Stomach (tissue), 8 donors: ENCODE measurements at regions not wholly inside any gene's neighbourhood (a gene's known extent, or its start where the extent isn't known, plus 50 kb on each side); places are given as distances from the start of the nearest gene placed in this dataset.

Source experiments
- DNase-seq, 2 donors: peaks; one replicate each; pipeline versions ENCODE4 v3.0.0 to v3.0.0-alpha.2; 2013 to 2019
- H3K27ac ChIP-seq, 5 donors: fragments of 200-600 bp in 4 of 5; sonication (generic) in 4 of 5; one replicate each; pipeline ENCODE4 v1.5.1; 2013 to 2019; ENCODE audit warnings: mild to moderate bottlenecking in 1 of 5, moderate library complexity in 1 of 5
- H3K27me3 ChIP-seq, 3 donors: fragments of 200-600 bp; sonication (generic); one replicate each; pipeline ENCODE4 v1.5.1; 2017 to 2019; ENCODE audit warnings: mixed run types in 1 of 3
- H3K36me3 ChIP-seq, 4 donors: fragments of 200-600 bp; sonication (generic); 1 replicate in 3 of 4; 2 replicates in 1 of 4; pipeline ENCODE4 v1.5.1; 2016 to 2019
- H3K4me1 ChIP-seq, 4 donors: fragments of 200-600 bp; sonication (generic); one replicate each; pipeline ENCODE4 v1.5.1; 2016 to 2019
- H3K4me3 ChIP-seq, 4 donors: fragments of 200-600 bp; sonication (generic) in 3 of 4; one replicate each; pipeline ENCODE4 v1.5.1; 2016 to 2019; ENCODE audit warnings: mild to moderate bottlenecking in 1 of 4
- H3K9me3 ChIP-seq, 4 donors: fragments of 200-600 bp; sonication (generic); one replicate each; pipeline ENCODE4 v1.5.1; 2016 to 2019
- CTCF ChIP-seq, 7 experiments: fragments of 450-650 bp in 4 of 7; fragments of 200-600 bp in 3 of 7; sonication (generic) in 3 of 7; IDR thresholded peaks; one replicate each; pipeline ENCODE4 v1.5.1; 2016 to 2019; ENCODE audit warnings: antibody characterized with exemption in 7 of 7, control low read depth in 2 of 7, mild to moderate bottlenecking in 1 of 7
- EP300 ChIP-seq: sonication (generic); formaldehyde crosslinking; IDR thresholded peaks from one replicate; pipeline ENCODE4 v1.6.1; 2017; ENCODE audit warnings: antibody characterized with exemption
- POLR2A ChIP-seq, 4 donors: fragments of 450-650 bp; IDR thresholded peaks; one replicate each; pipeline ENCODE4 v1.6.1; 2016; ENCODE audit warnings: antibody characterized with exemption in 4 of 4, control low read depth in 2 of 4, mild to moderate bottlenecking in 1 of 4, moderate library complexity in 1 of 4
- POLR2AphosphoS5 ChIP-seq, 3 donors: sonication (generic); formaldehyde crosslinking; IDR thresholded peaks; one replicate each; pipeline ENCODE4 v1.6.1; 2016; ENCODE audit warnings: antibody characterized with exemption in 3 of 3
- WGBS, 5 donors: extraction: QIAGEN DNeasy Blood & Tissue Kit in 3 of 5; methylation state at CpG; one replicate each; pipeline versions ENCODE4 v1.1.5 to v1.1.7; 2013 to 2018; 5-methylcytosine and 5-hydroxymethylcytosine counted together
- intact Hi-C: fragments of 100-400 bp; cut with DNase I; formaldehyde crosslinking; loops from one replicate; pipeline ENCODE4 v1.15.1; 2023; ENCODE audit warnings: low total_unique reads
- small RNA-seq, 4 donors: library from RNA; depleted of rRNA; stranded (forward); fragments of <200 nt; gene quantifications; one replicate each; pipeline ENCODE3, GENCODE V24; 2016
- donor health status: healthy with polysubstance abuse.
- donor health status: Bipolar disorder and iron deficiency.
- donor health status: healthy.

DNA sequence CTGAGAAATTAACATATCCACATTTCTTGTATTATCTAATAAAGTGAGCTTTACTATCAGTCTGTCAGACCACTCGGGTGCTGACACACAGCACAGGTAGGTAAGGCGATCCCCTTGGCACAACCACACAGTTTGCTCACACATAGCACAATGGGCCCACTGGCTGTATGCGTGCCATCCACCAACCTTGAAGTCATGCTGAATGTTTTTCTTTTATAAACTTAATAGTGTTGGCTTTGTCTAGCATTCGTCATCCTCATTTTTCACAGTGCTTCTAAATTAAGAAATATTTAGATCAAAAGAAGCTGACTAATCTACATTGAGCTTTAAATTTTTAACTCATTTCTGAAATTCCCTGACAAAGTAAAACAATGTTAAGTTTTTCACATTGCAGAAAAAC lies 50.0 kb upstream of the PAPOLG start:
- TF ChIP-seq POLR2A (IDR thresholded peaks at IDR 0.05) (no peak), EP300 (no peak), CTCF (IDR thresholded peaks at IDR 0.05) (no peak), POLR2AphosphoS5 (IDR thresholded peaks at IDR 0.05) (no peak)
- intact Hi-C loops, result loop anchor here (5.0 kb wide), 1 partner anchor 291 kb away; no protein-coding TSS in a partner anchor
- Histone ChIP-seq H3K27ac (no peak overlapping the region), H3K4me1 (peaks cover 0 to 4% (median 0%) of the 10 kb centered on the region in 4 donors), H3K4me3 (no peak overlapping the region), H3K9me3 (no peaks in the 10 kb centered on the region), H3K27me3 (no peaks in the 10 kb centered on the region), H3K36me3 (no peaks in the 10 kb centered on the region)
- DNase-seq, result no peak
- WGBS, 5 donors, result 61 to 71% (median 68%) methylated on average over 4 of the region's 4 CpGs

Small RNAs in the stretch of these regions (small RNA-seq; reads per million reads assigned to genes)
- 0 to 0.15 (median 0) reads per million in 4 donors for gene RN7SL361P
